ENCODE measurements at regions not wholly inside any gene's neighbourhood (a gene's known extent, or its start where the extent isn't known, plus 50 kb on each side); places are given as distances from the start of the nearest gene placed in this dataset.

GRCh38 chr10:78859769-78860168 is 209.0 kb upstream of the ZMIZ1 start:
- Mint-ChIP-seq H3K4me3 (no peak overlapping the region), H3K27ac (no peak overlapping the region), H3K27me3 (ENCODE audit: low read depth in 3 of 3) (peaks cover 2 to 9% (median 4%) of the 10 kb centered on the region in 3 donors), H3K9me3 (no peaks in the 10 kb centered on the region), H3K4me1 (no peaks in the 10 kb centered on the region), H3K36me3 (no peaks in the 10 kb centered on the region)
- DNase-seq = no peak

- Mint-ChIP-seq H3K9me3 (no peaks in the 10 kb centered on the region), H3K4me1 (no peaks in the 10 kb centered on the region), H3K4me3 (no peak overlapping the region), H3K27ac (no peak overlapping the region), H3K27me3 (ENCODE audit: low read depth in 3 of 3) (peaks cover 3 to 7% (median 3%) of the 10 kb centered on the region in 3 donors), H3K36me3 (no peaks in the 10 kb centered on the region)
- no peak for DNase-seq
Observed at GRCh38 chr10:78860260-78860914, 208.4 kb upstream of the ZMIZ1 start.

- Mint-ChIP-seq H3K27me3 (ENCODE audit: low read depth in 3 of 3) (peaks cover 3 to 7% (median 4%) of the 10 kb centered on the region in 3 donors), H3K4me3 (no peak overlapping the region), H3K9me3 (no peaks in the 10 kb centered on the region), H3K27ac (no peak overlapping the region), H3K36me3 (no peaks in the 10 kb centered on the region), H3K4me1 (no peaks in the 10 kb centered on the region)
- DNase-seq = no peak
Observed at GRCh38 chr10:78861529-78862327, 207.0 kb upstream of the ZMIZ1 start.

DNA sequence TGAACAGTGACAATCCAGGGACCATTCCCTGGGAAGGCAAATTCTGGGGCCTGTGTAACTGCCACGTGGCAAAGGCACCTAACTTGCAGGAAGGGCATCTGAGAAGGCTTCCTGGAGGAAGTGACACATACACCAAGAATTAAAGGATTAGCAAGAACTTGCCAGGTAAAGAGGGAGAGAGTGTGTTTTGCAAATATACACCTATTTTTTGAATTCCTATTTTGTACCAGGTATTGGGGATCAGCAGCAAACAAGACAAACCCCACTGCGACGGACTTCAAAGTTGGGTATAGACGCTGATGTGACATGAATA is 206.5 kb upstream of the ZMIZ1 start:
- Mint-ChIP-seq H3K27me3 (ENCODE audit: low read depth in 3 of 3) (peaks cover 3 to 7% (median 4%) of the 10 kb centered on the region in 3 donors), H3K4me3 (no peak overlapping the region), H3K4me1 (no peaks in the 10 kb centered on the region), H3K9me3 (no peaks in the 10 kb centered on the region), H3K27ac (no peak overlapping the region), H3K36me3 (no peaks in the 10 kb centered on the region)
- no peak for DNase-seq

DNA sequence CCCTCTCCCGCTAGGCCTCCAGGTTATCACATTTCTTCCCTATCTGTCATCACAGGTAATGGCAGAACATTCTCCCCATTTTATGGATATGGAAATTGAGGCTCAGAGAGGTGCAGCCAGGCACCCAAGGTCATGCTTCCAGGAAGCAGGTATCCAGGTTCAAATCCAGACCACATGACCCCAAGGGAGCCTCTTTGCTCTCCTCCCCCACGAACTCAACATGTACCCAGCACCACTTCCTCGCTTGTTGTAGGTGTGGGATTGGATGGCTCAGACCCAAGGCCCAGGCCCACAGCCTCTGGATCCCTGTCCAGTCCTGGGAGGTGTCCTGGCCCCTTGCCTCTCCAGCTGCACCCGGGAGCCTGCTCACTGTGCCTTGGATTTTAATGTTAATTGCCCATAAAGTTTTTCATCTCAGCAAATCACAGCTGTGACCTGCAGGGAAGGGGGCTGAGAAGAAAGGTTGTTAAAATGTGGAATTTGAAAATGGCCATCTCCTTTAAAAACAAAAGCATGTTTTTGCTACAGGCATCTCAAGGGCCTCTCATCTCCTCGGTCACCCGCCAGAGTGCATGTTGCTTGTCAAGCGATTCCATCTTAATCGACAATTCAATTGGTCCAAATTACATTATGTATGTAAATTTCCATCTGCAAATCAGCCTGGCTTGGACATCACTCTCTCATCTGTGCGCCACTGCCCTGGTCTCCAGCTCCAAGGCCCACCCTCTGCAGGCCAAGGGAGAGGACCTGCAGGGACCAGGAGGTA is 205.4 kb upstream of the ZMIZ1 start:
- no peak for DNase-seq
- Mint-ChIP-seq H3K36me3 (no peaks in the 10 kb centered on the region), H3K27me3 (ENCODE audit: low read depth in 3 of 3) (peaks cover 0 to 7% (median 4%) of the 10 kb centered on the region in 3 donors), H3K9me3 (no peaks in the 10 kb centered on the region), H3K27ac (no peak overlapping the region), H3K4me1 (no peaks in the 10 kb centered on the region), H3K4me3 (no peak overlapping the region)

- Mint-ChIP-seq H3K9me3 (no peaks in the 10 kb centered on the region), H3K4me1 (no peaks in the 10 kb centered on the region), H3K27ac (no peak overlapping the region), H3K27me3 (ENCODE audit: low read depth in 3 of 3) (peaks cover 0 to 7% (median 4%) of the 10 kb centered on the region in 3 donors), H3K4me3 (no peak overlapping the region), H3K36me3 (no peaks in the 10 kb centered on the region)
- no peak for DNase-seq
Observed at GRCh38 chr10:78863906-78864239, 204.9 kb upstream of the ZMIZ1 start.

DNA sequence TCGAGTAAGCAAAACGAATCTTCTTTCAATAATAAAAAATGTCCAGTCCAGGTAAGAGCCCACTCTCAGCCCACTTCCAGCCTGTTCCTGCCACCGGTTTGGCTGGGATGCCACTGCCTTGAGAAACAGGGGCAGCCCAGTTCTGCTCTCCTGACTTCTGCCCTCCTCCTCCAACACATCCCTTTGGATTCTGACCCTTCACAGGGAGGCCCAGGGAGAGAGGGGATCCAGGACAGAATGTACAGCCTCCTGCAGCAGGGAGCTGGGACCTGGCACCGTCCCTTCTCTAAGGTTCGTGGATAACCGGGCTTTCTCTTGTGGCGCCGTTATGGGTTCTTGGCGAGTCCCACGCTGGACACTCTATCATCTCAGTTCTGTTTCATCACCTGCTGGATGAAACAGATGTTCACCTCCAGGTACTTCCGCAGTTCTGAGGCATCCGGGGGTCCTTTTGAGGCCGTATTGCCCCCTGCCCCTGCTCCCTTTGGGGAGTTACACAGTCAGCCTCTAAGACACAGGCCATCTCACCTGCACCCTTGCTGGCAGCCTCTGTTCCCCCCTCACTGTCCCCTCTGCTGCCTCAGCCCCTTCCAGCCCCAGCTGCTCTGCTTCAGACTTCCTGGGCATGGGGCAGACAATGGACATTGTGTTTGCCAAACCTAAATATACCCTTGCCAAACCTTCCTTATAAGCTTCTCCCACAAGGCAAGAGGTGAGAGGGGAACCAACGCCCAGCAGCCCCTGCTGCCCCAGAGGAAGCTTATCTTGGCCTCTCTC is 203.8 kb upstream of the ZMIZ1 start:
- H3K36me3 Mint-ChIP-seq = no peaks in the 10 kb centered on the region
- DNase-seq = no peak
- H3K27ac Mint-ChIP-seq = no peak overlapping the region
- no peaks in the 10 kb centered on the region for H3K9me3 Mint-ChIP-seq
- no peak overlapping the region for H3K4me3 Mint-ChIP-seq
- H3K27me3 Mint-ChIP-seq (ENCODE audit: low read depth in 3 of 3) = peaks cover 0 to 7% (median 5%) of the 10 kb centered on the region in 3 donors
- peaks cover 3 to 5% of the 10 kb centered on the region in 2 donors for H3K4me1 Mint-ChIP-seq

GRCh38 chr10:78865538-78865875 is 203.3 kb upstream of the ZMIZ1 start:
- no peak overlapping the region for H3K4me3 Mint-ChIP-seq
- no peak for DNase-seq
- H3K4me1 Mint-ChIP-seq = peaks cover 7 to 11% of the 10 kb centered on the region in 2 donors
- no peaks in the 10 kb centered on the region for H3K9me3 Mint-ChIP-seq
- no peak overlapping the region for H3K27ac Mint-ChIP-seq
- peaks cover 2 to 9% (median 4%) of the 10 kb centered on the region in 3 donors for H3K27me3 Mint-ChIP-seq (ENCODE audit: low read depth in 3 of 3)
- no peaks in the 10 kb centered on the region for H3K36me3 Mint-ChIP-seq

DNA sequence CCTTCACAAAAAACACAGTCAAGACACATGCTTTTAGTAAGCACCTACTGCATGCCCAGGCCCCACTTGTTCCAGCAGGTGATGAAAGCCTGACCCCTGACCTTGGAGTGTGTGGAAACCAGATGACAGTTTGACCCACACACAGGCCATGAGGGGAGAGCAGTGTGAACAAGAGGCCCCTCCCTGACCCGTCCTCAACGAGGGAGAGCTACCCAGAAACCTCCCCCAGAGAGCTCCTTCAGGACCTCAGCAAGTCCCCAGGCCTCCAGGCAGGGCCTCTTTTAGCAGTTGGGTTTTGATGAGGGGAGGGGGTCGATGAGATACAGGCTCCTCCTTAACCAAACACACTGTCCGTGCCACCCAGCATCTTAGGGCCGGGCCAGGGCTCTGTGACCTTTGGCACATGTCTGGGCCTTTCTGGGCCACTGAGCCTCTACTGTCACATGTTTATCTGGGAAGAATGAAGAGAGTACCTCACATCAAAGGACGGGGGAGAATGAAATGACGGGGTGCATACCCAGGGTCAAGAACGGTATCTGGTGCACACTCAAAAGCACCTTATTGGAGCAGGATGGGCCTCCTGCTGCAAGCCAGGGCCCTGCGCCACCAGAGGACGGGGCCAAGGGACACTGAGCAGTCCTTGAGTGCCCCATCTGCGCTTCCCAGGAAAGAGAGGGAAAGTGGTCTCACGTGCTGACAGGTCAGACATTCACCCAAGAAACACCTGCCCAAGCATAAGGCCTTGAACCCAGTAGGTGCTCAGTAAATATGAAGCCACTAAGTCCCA is 202.6 kb upstream of the ZMIZ1 start:
- no peak for DNase-seq
- H3K4me1 Mint-ChIP-seq = peaks cover 7 to 11% of the 10 kb centered on the region in 2 donors
- H3K9me3 Mint-ChIP-seq = no peaks in the 10 kb centered on the region
- peaks cover 2 to 11% (median 3%) of the 10 kb centered on the region in 3 donors for H3K27me3 Mint-ChIP-seq (ENCODE audit: low read depth in 3 of 3)
- no peak overlapping the region for H3K27ac Mint-ChIP-seq
- no peak overlapping the region for H3K4me3 Mint-ChIP-seq
- H3K36me3 Mint-ChIP-seq = peaks cover 0 to 3% (median 0%) of the 10 kb centered on the region in 3 donors

- H3K27me3 Mint-ChIP-seq (ENCODE audit: low read depth in 3 of 3) = peaks cover 2 to 10% (median 3%) of the 10 kb centered on the region in 3 donors
- H3K36me3 Mint-ChIP-seq = peaks cover 0 to 3% (median 0%) of the 10 kb centered on the region in 3 donors
- no peak overlapping the region for H3K4me3 Mint-ChIP-seq
- DNase-seq = no peak
- H3K9me3 Mint-ChIP-seq = no peaks in the 10 kb centered on the region
- H3K27ac Mint-ChIP-seq = no peak overlapping the region
- peaks cover 7 to 11% of the 10 kb centered on the region in 2 donors for H3K4me1 Mint-ChIP-seq
Observed at GRCh38 chr10:78866731-78867554, 201.8 kb upstream of the ZMIZ1 start.

GRCh38 chr10:78867555-78867939 is 201.2 kb upstream of the ZMIZ1 start:
- no peak for DNase-seq
- Mint-ChIP-seq H3K27ac (no peak overlapping the region), H3K36me3 (peaks cover 0 to 3% (median 0%) of the 10 kb centered on the region in 3 donors), H3K27me3 (ENCODE audit: low read depth in 3 of 3) (peaks cover 2 to 12% (median 3%) of the 10 kb centered on the region in 3 donors), H3K4me1 (peaks cover 7 to 11% of the 10 kb centered on the region in 2 donors), H3K4me3 (no peak overlapping the region), H3K9me3 (no peaks in the 10 kb centered on the region)

- H3K27me3 Mint-ChIP-seq (ENCODE audit: low read depth in 3 of 3) = peaks cover 1 to 13% (median 3%) of the 10 kb centered on the region in 3 donors
- H3K4me1 Mint-ChIP-seq = peaks cover 7 to 11% of the 10 kb centered on the region in 2 donors
- no peak overlapping the region for H3K4me3 Mint-ChIP-seq
- no peaks in the 10 kb centered on the region for H3K9me3 Mint-ChIP-seq
- peaks cover 0 to 3% (median 0%) of the 10 kb centered on the region in 3 donors for H3K36me3 Mint-ChIP-seq
- no peak overlapping the region for H3K27ac Mint-ChIP-seq
- no peak for DNase-seq
Observed at GRCh38 chr10:78868048-78868447, 200.7 kb upstream of the ZMIZ1 start.
